ENCODE measurements at regions not wholly inside any gene's neighbourhood (a gene's known extent, or its start where the extent isn't known, plus 50 kb on each side); places are given as distances from the start of the nearest gene placed in this dataset.

DNA sequence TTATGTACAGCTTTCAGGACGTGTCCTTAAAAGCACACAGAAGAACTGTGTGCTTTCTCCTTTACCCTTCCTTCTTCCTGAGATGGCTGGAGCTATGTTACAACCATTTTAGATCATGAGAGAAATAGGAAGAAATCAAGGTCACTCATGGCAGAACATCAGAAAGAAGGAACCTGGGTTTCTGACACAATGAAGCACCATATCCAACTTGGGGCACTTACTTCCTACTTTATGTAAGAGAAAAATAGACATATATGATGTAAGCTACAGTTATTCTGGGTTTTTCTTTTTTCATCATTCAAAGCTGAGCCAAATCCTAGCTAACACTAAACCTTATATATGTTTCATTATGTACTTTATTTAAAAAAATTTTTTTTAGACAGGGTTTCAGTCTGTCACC lies 79.5 kb downstream of the FAM161A start:
- DNase-seq (ENCODE audit: low read depth): no peak
- TF ChIP-seq, protein P1, sequence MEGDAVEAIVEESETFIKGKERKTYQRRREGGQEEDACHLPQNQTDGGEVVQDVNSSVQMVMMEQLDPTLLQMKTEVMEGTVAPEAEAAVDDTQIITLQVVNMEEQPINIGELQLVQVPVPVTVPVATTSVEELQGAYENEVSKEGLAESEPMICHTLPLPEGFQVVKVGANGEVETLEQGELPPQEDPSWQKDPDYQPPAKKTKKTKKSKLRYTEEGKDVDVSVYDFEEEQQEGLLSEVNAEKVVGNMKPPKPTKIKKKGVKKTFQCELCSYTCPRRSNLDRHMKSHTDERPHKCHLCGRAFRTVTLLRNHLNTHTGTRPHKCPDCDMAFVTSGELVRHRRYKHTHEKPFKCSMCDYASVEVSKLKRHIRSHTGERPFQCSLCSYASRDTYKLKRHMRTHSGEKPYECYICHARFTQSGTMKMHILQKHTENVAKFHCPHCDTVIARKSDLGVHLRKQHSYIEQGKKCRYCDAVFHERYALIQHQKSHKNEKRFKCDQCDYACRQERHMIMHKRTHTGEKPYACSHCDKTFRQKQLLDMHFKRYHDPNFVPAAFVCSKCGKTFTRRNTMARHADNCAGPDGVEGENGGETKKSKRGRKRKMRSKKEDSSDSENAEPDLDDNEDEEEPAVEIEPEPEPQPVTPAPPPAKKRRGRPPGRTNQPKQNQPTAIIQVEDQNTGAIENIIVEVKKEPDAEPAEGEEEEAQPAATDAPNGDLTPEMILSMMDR (IDR thresholded peaks at IDR 0.05; ENCODE audit: insufficient read depth, low read length): no peak
- no peak overlapping the region for H3K4me3 ChIP-seq (ENCODE audit: low read depth, low read length)

DNA sequence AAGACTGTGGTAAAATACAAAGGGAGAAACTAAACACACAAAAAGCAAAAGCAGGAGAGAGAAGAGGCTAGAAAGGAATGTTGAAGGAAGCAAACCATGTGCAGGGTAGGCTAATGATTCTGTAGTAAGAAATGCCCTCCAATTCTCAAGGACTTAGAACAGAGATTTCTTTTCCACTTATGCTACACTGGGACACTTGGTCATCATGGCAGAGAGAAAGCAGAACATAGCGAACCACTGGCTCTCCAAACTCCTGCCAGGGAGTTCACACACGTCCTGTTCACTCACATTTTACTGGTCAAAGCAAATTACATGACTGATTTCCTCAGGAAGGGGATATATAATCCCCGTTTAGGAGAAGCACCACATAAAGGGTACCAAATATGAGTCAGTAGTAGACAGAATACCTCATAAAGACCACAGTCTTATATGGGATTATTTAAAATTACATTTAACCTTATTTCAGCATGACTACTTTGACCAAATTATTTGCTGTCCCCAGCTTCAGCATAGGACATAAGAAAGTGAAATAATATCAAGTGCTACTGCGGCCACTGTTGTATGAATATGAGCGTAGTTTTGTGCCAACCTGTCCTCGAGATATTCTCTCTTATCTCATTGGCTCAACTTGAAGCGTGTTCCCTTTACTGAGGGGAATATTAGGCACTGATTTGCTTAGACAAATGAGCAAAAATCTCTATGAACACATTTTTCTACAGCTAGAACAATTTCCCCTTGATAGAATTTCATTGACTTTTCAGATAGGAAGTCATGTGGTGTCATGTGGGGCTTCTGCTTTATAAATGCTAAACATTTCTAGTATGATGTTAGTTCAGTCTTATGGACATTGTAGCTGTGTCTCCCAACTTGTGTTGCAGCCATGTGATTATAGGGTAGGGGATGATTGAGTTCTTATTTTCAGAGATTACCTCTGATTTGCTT lies 81.7 kb downstream of the FAM161A start:
- DNase-seq (ENCODE audit: low read depth): no peak
- no peak overlapping the region for H3K4me3 ChIP-seq (ENCODE audit: low read depth, low read length)
- TF ChIP-seq, protein P1 (IDR thresholded peaks at IDR 0.05; ENCODE audit: insufficient read depth, low read length): no peak

DNA sequence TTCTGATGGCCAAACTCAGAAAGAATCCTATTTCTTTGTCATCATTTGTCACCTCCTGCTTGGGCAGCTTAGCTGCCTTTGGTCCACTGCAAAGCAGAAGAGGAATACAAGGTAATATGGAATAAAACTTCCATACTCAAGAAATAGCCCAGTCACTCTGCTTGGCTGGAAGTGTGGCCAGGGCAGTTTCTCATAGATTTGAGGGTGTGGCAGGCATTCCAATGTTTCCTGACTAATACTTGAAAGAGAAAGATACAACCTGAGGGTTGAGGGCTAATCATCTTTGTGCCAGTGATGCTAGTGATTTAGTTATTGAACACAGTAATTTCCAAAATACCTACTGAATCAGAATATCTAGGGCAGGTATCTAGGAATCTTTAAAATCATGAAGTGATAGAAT lies 83.1 kb downstream of the FAM161A start:
- peak; percentile 78 for DNase-seq (ENCODE audit: low read depth)
- TF ChIP-seq, protein P1 (IDR thresholded peaks at IDR 0.05; ENCODE audit: insufficient read depth, low read length): no peak

DNA sequence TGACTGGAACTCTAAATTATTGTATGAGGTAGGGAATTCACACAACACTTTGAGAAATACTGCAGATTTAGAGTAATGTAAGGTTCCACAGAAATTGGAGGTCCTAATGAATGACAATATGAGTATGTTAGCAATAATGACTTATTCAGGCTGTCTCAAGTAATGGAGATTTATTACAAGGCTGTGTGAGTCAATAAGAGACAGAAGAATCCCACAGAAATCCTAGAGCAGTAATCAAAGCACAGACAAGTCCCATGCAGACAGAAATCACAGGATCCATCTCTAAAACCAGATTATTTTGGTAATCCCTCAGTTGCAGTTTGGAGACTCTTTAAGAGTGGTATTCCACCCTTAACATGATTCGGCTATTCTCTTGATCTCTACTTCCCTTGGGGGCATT lies 83.6 kb downstream of the FAM161A start:
- peak; percentile 43 for DNase-seq (ENCODE audit: low read depth)
- TF ChIP-seq, protein P1 (IDR thresholded peaks at IDR 0.05; ENCODE audit: insufficient read depth, low read length): no peak
- no peak overlapping the region for H3K4me3 ChIP-seq (ENCODE audit: low read depth, low read length)

More for the DNA sequence above, 83.1 kb downstream of the FAM161A start:
- no peak overlapping the region for H3K4me3 ChIP-seq (ENCODE audit: low read depth, low read length)

DNA sequence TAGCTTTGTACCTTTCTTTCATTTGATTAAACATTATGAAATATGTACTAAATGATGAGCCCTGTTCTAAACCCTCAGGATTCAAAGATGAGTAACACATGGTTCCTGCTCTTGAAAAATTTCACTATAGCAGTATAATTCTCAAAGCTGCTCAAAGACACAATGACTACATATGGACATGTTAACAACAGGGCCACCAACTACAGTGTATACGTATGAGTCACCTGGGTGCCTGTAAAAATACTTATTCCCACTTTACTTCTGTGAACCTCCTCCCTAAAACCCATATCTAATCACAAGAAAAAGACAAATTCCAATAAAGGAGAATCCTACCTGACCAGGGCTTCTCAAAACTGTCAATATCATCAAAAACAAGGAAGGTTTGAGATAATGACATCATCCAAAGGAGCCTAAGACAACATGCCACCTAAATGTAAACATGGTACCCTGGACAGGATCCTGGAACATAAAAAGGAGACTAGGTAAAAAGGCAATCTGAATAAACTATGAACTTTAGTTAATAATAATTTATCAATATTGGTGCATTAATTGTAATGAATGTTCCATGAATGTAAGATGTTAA lies 84.7 kb downstream of the FAM161A start:
- TF ChIP-seq, protein P1 (IDR thresholded peaks at IDR 0.05; ENCODE audit: insufficient read depth, low read length): no peak
- no peak for DNase-seq (ENCODE audit: low read depth)
- H3K4me3 ChIP-seq (ENCODE audit: low read depth, low read length): no peak overlapping the region

DNA sequence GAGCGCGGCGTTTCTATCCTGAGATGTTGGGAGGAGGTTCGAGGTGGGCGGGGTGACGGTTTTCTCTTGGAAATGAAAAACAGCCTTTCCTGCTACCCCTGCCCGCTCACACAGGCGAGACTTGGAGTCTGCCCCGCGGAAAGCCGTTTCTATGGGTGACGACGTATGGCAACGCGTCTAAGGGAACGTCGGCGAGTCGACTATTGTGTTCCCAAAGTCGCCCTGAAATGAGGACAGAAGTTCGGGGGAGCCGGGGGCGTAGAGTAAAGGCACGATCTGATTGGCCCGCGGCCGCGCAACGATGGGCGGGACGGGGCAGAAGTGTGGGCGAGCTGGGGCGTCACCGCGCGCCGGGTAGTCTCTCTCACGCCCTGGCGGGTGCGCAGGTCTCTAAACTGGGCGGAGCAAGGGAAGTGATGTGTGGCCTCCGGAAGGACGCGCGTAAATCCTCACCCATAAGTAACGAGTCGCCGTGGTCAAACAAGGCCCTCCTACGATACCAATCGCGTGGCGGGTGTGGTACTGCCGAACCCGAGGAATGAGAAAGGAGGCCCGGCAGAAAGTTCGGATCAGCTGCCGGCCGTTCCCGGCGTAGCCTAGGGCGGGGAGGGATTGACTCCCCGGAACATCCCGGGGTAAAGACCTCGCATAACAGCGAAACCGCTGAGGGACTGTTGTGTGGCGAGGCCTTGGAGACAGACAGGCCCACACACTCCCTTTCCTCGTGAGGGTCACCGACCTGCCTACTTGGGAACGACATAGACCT lies 89.6 kb downstream of the FAM161A start:
- TF ChIP-seq, protein P1 (IDR thresholded peaks at IDR 0.05; ENCODE audit: insufficient read depth, low read length): no peak
- peak overlapping the region; percentile 82 for H3K4me3 ChIP-seq (ENCODE audit: low read depth, low read length)
- peak; percentile 99 for DNase-seq (ENCODE audit: low read depth)

Data from fibroblast of the aortic adventitia (primary cell).